ENCODE measurements at regions not wholly inside any gene's neighbourhood (a gene's known extent, or its start where the extent isn't known, plus 50 kb on each side); places are given as distances from the start of the nearest gene placed in this dataset.

GRCh38 chr14:101352567-101352966 lies 208.7 kb upstream of the DIO3 start:
- H3K27me3 Mint-ChIP-seq: peaks cover 3% of the 10 kb centered on the region
- no peaks in the 10 kb centered on the region for H3K4me1 Mint-ChIP-seq (ENCODE audit: low read depth)
- TF ChIP-seq CTCF (IDR thresholded peaks at IDR 0.05; ENCODE audit: unreplicated experiment): no peak
- H3K27ac Mint-ChIP-seq: no peak overlapping the region
- no peak overlapping the region for H3K4me3 Mint-ChIP-seq (ENCODE audit: low read depth)
- DNase-seq (ENCODE audit: low spot score, unreplicated experiment): peak; percentile 1
- H3K9me3 Mint-ChIP-seq (ENCODE audit: low read depth): peaks cover 5% of the 10 kb centered on the region
- peaks cover 2% of the 10 kb centered on the region for H3K36me3 Mint-ChIP-seq (ENCODE audit: insufficient read depth)

GRCh38 chr14:101353422-101353821 lies 207.9 kb upstream of the DIO3 start:
- H3K27me3 Mint-ChIP-seq: peaks cover 3% of the 10 kb centered on the region
- no peak for DNase-seq (ENCODE audit: low spot score, unreplicated experiment)
- peaks cover 5% of the 10 kb centered on the region for H3K9me3 Mint-ChIP-seq (ENCODE audit: low read depth)
- no peaks in the 10 kb centered on the region for H3K4me1 Mint-ChIP-seq (ENCODE audit: low read depth)
- H3K27ac Mint-ChIP-seq: no peak overlapping the region
- H3K4me3 Mint-ChIP-seq (ENCODE audit: low read depth): no peak overlapping the region
- TF ChIP-seq CTCF (IDR thresholded peaks at IDR 0.05; ENCODE audit: unreplicated experiment): no peak
- peaks cover 2% of the 10 kb centered on the region for H3K36me3 Mint-ChIP-seq (ENCODE audit: insufficient read depth)

GRCh38 chr14:101354726-101355125 lies 206.6 kb upstream of the DIO3 start:
- DNase-seq (ENCODE audit: low spot score, unreplicated experiment): no peak
- TF ChIP-seq CTCF (IDR thresholded peaks at IDR 0.05; ENCODE audit: unreplicated experiment): no peak
- H3K4me3 Mint-ChIP-seq (ENCODE audit: low read depth): no peak overlapping the region

GRCh38 chr14:101355284-101355683 lies 206.0 kb upstream of the DIO3 start:
- Mint-ChIP-seq H3K4me3 (ENCODE audit: low read depth) (no peak overlapping the region), H3K27ac (no peak overlapping the region), H3K27me3 (peaks cover 16% of the 10 kb centered on the region), H3K4me1 (ENCODE audit: low read depth) (peaks cover 3% of the 10 kb centered on the region), H3K9me3 (ENCODE audit: low read depth) (peaks cover 5% of the 10 kb centered on the region), H3K36me3 (ENCODE audit: insufficient read depth) (peaks cover 2% of the 10 kb centered on the region)
- no peak for DNase-seq (ENCODE audit: low spot score, unreplicated experiment)
- no peak for TF ChIP-seq CTCF (IDR thresholded peaks at IDR 0.05; ENCODE audit: unreplicated experiment)

More at GRCh38 chr14:101354726-101355125, 206.6 kb upstream of the DIO3 start:
- Mint-ChIP-seq H3K4me1 (ENCODE audit: low read depth) (peaks cover 2% of the 10 kb centered on the region), H3K27me3 (peaks cover 12% of the 10 kb centered on the region), H3K36me3 (ENCODE audit: insufficient read depth) (peaks cover 2% of the 10 kb centered on the region), H3K27ac (no peak overlapping the region), H3K9me3 (ENCODE audit: low read depth) (peaks cover 5% of the 10 kb centered on the region)

- no peak overlapping the region for H3K4me3 Mint-ChIP-seq (ENCODE audit: low read depth)
- DNase-seq (ENCODE audit: low spot score, unreplicated experiment): no peak
- H3K27ac Mint-ChIP-seq: no peak overlapping the region
- H3K36me3 Mint-ChIP-seq (ENCODE audit: insufficient read depth): peaks cover 2% of the 10 kb centered on the region
- peaks cover 19% of the 10 kb centered on the region for H3K27me3 Mint-ChIP-seq
- no peak for TF ChIP-seq CTCF (IDR thresholded peaks at IDR 0.05; ENCODE audit: unreplicated experiment)
- H3K4me1 Mint-ChIP-seq (ENCODE audit: low read depth): peaks cover 7% of the 10 kb centered on the region
- peaks cover 5% of the 10 kb centered on the region for H3K9me3 Mint-ChIP-seq (ENCODE audit: low read depth)
These were observed 204.3 kb upstream of the DIO3 start for GRCh38 chr14:101357038-101357437.

Data from progenitor cell of endocrine pancreas (in vitro differentiated cells).